Panc1 (cell line): ENCODE measurements at regions not wholly inside any gene's neighbourhood (a gene's known extent, or its start where the extent isn't known, plus 50 kb on each side); places are given as distances from the start of the nearest gene placed in this dataset.

ENCODE experiments used
- ATAC-seq: fragments of 200-7000 bp; cut with Tn5 transposase; 2 replicates; pipeline ENCODE4 v1.9.1; 2020; ENCODE audit warnings: mild to moderate bottlenecking, moderate library complexity
- BruUV-seq: library from RNA; stranded (reverse); fragments of 400-500 nt; replicated peaks from 2 replicates; lab custom pipeline; 2021; lab: Mats Ljungman, UMichigan
- CTCF ChIA-PET: fragments of 300-600 bp; sonication (Branson Sonifier 250); formaldehyde crosslinking; loops from one replicate; lab custom pipeline; 2022; ENCODE audit warnings: antibody characterized with exemption; lab: Charles Lee
- POLR2A ChIA-PET: fragments of 300-600 bp; sonication (Branson Sonifier 250); formaldehyde crosslinking; loops from one replicate; lab custom pipeline; 2022; ENCODE audit warnings: antibody characterized with exemption; lab: Charles Lee
- DNase-seq: peaks from one replicate; pipeline ENCODE4 v3.0.0-alpha.2; 2010; ENCODE audit warnings: low read depth, low spot score
- H3K27ac ChIP-seq: 2 replicates; pipeline ENCODE4 v1.5.1; 2011; ENCODE audit warnings: mild to moderate bottlenecking, low read length, inconsistent platforms
- H3K27me3 ChIP-seq: fragments of 200-500 bp; sonication (Bioruptor generic); 2 replicates; pipeline ENCODE4 v1.6.0; 2014; ENCODE audit warnings: low read length, inconsistent platforms; ENCODE audit not compliant: control insufficient read depth, insufficient read depth
- H3K36me3 ChIP-seq: fragments of 200-500 bp; sonication (Bioruptor generic); 2 replicates; pipeline ENCODE4 v1.5.1; 2014; ENCODE audit warnings: inconsistent platforms, mild to moderate bottlenecking, low read length, moderate library complexity; ENCODE audit not compliant: control insufficient read depth, insufficient read depth
- H3K4me1 ChIP-seq: 2 replicates; pipeline ENCODE4 v1.5.1; 2011; ENCODE audit warnings: inconsistent platforms, mild to moderate bottlenecking, low read length, moderate library complexity; ENCODE audit not compliant: control insufficient read depth, insufficient read depth
- H3K4me3 ChIP-seq, 2 experiments: 2 replicates each; pipeline ENCODE4 v1.5.1; 2011 to 2012; ENCODE audit warnings: low read depth in 2 of 2, low read length in 2 of 2, mild to moderate bottlenecking in 2 of 2, inconsistent platforms in 1 of 2, moderate library complexity in 1 of 2
- H3K9me3 ChIP-seq: fragments of 200-500 bp; sonication (Bioruptor generic); 2 replicates; pipeline ENCODE4 v1.5.1; 2014; ENCODE audit warnings: low read depth, mild to moderate bottlenecking, inconsistent platforms, low read length, moderate library complexity; ENCODE audit not compliant: control insufficient read depth, insufficient read depth
- CTCF ChIP-seq: fragments of 450-650 bp; IDR thresholded peaks from 2 replicates; pipeline ENCODE4 v1.5.1; 2017; ENCODE audit warnings: mild to moderate bottlenecking
- POLR2AphosphoS5 ChIP-seq: IDR thresholded peaks from 2 replicates; pipeline ENCODE4 v1.6.1; 2012; ENCODE audit warnings: mild to moderate bottlenecking, low read depth, low read length, moderate library complexity
- REST ChIP-seq, 2 experiments: IDR thresholded peaks; 2 replicates each; pipeline ENCODE4 v1.6.1; 2011 to 2012; ENCODE audit warnings: low read depth in 2 of 2, control low read depth in 1 of 2, low read length in 1 of 2, mild to moderate bottlenecking in 1 of 2, moderate library complexity in 1 of 2; ENCODE audit not compliant: insufficient read depth in 1 of 2
- SIN3A ChIP-seq: IDR thresholded peaks from 2 replicates; pipeline ENCODE4 v1.6.1; 2012; ENCODE audit warnings: low read depth, mild to moderate bottlenecking, low read length, moderate library complexity, borderline replicate concordance; ENCODE audit not compliant: insufficient read depth
- TCF7L2 ChIP-seq: IDR thresholded peaks from 2 replicates; pipeline ENCODE4 v1.6.1; 2011; ENCODE audit warnings: mild to moderate bottlenecking, low read depth, low read length, inconsistent platforms
- in situ Hi-C: cut with HindIII; loops from 2 replicates; pipeline ENCODE4 v1.10.0; 2016; ENCODE audit warnings: low sequenced_read_pairs, low pct_unique_long_range_greater_than_20kb
- intact Hi-C: fragments of 100-400 bp; cut with micrococcal nuclease; formaldehyde crosslinking; loops from one replicate; pipeline ENCODE4 v1.10.0; 2022; ENCODE audit not compliant: unreplicated experiment

- TF ChIP-seq REST (IDR thresholded peaks at IDR 0.05; ENCODE audit: insufficient read depth in 1 of 2, low read depth in 2 of 2, low read length in 1 of 2) (no peak), TCF7L2 (no peak), CTCF (no peak), POLR2AphosphoS5 (no peak), SIN3A (no peak)
- ChIA-PET POLR2A (no interaction called here), CTCF (no interaction called here)
- Histone ChIP-seq H3K27me3 (no peaks in the 10 kb centered on the region), H3K9me3 (no peaks in the 10 kb centered on the region), H3K27ac (peak overlapping the region; percentile 57; the same call in 1 of the 2 replicates), H3K4me1 (no peaks in the 10 kb centered on the region), H3K4me3 (no peak overlapping the region), H3K36me3 (no peaks in the 10 kb centered on the region)
- in situ Hi-C loops (no loop called here), intact Hi-C loops (no loop called here)
- ATAC-seq (no peak), DNase-seq (no peak)
- BruUV-seq: no TSS peak
These were observed 62.4 kb upstream of the TBPL2 start for GRCh38 chr14:55502746-55503284.

- Histone ChIP-seq H3K36me3 (no peaks in the 10 kb centered on the region), H3K4me1 (no peaks in the 10 kb centered on the region), H3K27ac (no peak overlapping the region; the same call in 1 of the 2 replicates), H3K4me3 (no peak overlapping the region), H3K27me3 (no peaks in the 10 kb centered on the region), H3K9me3 (no peaks in the 10 kb centered on the region)
- ATAC-seq (no peak), DNase-seq (no peak)
- TF ChIP-seq POLR2AphosphoS5: no peak
- no peak for TF ChIP-seq REST (IDR thresholded peaks at IDR 0.05; ENCODE audit: insufficient read depth in 1 of 2, low read depth in 2 of 2, low read length in 1 of 2)
- no peak for TF ChIP-seq SIN3A
- TF ChIP-seq TCF7L2: no peak
- no peak for TF ChIP-seq CTCF
- intact Hi-C loops: no loop called here
- CTCF ChIA-PET: no interaction called here
- POLR2A ChIA-PET: no interaction called here
- BruUV-seq: no TSS peak
- in situ Hi-C loops: no loop called here
These were observed 65.4 kb upstream of the TBPL2 start for GRCh38 chr14:55505846-55506245.
